Uterus (tissue), 2 donors: ENCODE measurements at regions not wholly inside any gene's neighbourhood (a gene's known extent, or its start where the extent isn't known, plus 50 kb on each side); places are given as distances from the start of the nearest gene placed in this dataset.

Experiments
- CTCF ChIP-seq, 4 experiments: fragments of 200-600 bp in 2 of 4; fragments of 450-650 bp in 2 of 4; sonication (generic) in 2 of 4; IDR thresholded peaks; one replicate each; pipeline ENCODE4 v1.5.1; 2016 to 2019; ENCODE audit warnings: antibody characterized with exemption in 4 of 4, mild to moderate bottlenecking in 2 of 4, moderate library complexity in 1 of 4
- POLR2A ChIP-seq, 2 donors: fragments of 450-650 bp; IDR thresholded peaks; one replicate each; pipeline ENCODE4 v1.6.1; 2016; ENCODE audit warnings: antibody characterized with exemption in 2 of 2, mild to moderate bottlenecking in 1 of 2, moderate library complexity in 1 of 2

GRCh38 chr4:160143574-160143973 is 1040.7 kb downstream of the RAPGEF2 start:
- TF ChIP-seq CTCF (IDR thresholded peaks at IDR 0.05), result no peak
- no peak for TF ChIP-seq POLR2A (IDR thresholded peaks at IDR 0.05)
